ENCODE measurements at regions not wholly inside any gene's neighbourhood (a gene's known extent, or its start where the extent isn't known, plus 50 kb on each side); places are given as distances from the start of the nearest gene placed in this dataset.

- DNase-seq (ENCODE audit: low spot score): no peak
These were observed 215.2 kb downstream of the MYLK4 start for GRCh38 chr6:2535506-2535905.

- no peak for DNase-seq (ENCODE audit: low spot score)
These were observed 216.2 kb downstream of the MYLK4 start for GRCh38 chr6:2534406-2535042.

GRCh38 chr6:2531426-2532215 is 219.1 kb downstream of the MYLK4 start:
- no peak for DNase-seq (ENCODE audit: low spot score)

GRCh38 chr6:2529211-2529719 is 221.5 kb downstream of the MYLK4 start:
- no peak for DNase-seq (ENCODE audit: low spot score)

- no peak for DNase-seq (ENCODE audit: low spot score)
These were observed 222.6 kb downstream of the MYLK4 start for GRCh38 chr6:2528156-2528555.

- no peak for DNase-seq (ENCODE audit: low spot score)
These were observed 224.0 kb downstream of the MYLK4 start for GRCh38 chr6:2526766-2527165.

GRCh38 chr6:2524090-2524489 is 226.6 kb downstream of the MYLK4 start:
- DNase-seq (ENCODE audit: low spot score): no peak

GRCh38 chr6:2523061-2523460 is 227.7 kb downstream of the MYLK4 start:
- no peak for DNase-seq (ENCODE audit: low spot score)

GRCh38 chr6:2522521-2522920 is 228.2 kb downstream of the MYLK4 start:
- DNase-seq (ENCODE audit: low spot score): no peak

GRCh38 chr6:2517855-2518473 is 232.8 kb downstream of the MYLK4 start:
- DNase-seq (ENCODE audit: low spot score): no peak

GRCh38 chr6:2517401-2517800 is 233.3 kb downstream of the MYLK4 start:
- no peak for DNase-seq (ENCODE audit: low spot score)

- no peak for DNase-seq (ENCODE audit: low spot score)
These were observed 234.7 kb downstream of the MYLK4 start for GRCh38 chr6:2516059-2516458.

GRCh38 chr6:2514965-2515543 is 235.7 kb downstream of the MYLK4 start:
- DNase-seq (ENCODE audit: low spot score): no peak

- no peak for DNase-seq (ENCODE audit: low spot score)
These were observed 237.9 kb downstream of the MYLK4 start for GRCh38 chr6:2512802-2513201.

GRCh38 chr6:2510316-2510715 is 240.4 kb downstream of the MYLK4 start:
- no peak for DNase-seq (ENCODE audit: low spot score)

GRCh38 chr6:2509711-2510110 is 241.0 kb downstream of the MYLK4 start:
- no peak for DNase-seq (ENCODE audit: low spot score)

GRCh38 chr6:2508071-2508470 is 242.7 kb downstream of the MYLK4 start:
- no peak for DNase-seq (ENCODE audit: low spot score)

GRCh38 chr6:2507521-2508037 is 243.1 kb downstream of the MYLK4 start:
- no peak for DNase-seq (ENCODE audit: low spot score)

GRCh38 chr6:2507016-2507415 is 243.7 kb downstream of the MYLK4 start:
- DNase-seq (ENCODE audit: low spot score): no peak

GRCh38 chr6:2505624-2506023 is 245.1 kb downstream of the MYLK4 start:
- DNase-seq (ENCODE audit: low spot score): no peak

- DNase-seq (ENCODE audit: low spot score): no peak
These were observed 246.1 kb downstream of the MYLK4 start for GRCh38 chr6:2504495-2505064.

- DNase-seq (ENCODE audit: low spot score): no peak
These were observed 246.8 kb downstream of the MYLK4 start for GRCh38 chr6:2503816-2504494.

Measured in CD4-positive, alpha-beta T cell treated with Interleukin-2 at 100 ng/mL for 4 hours (primary cell).